HEK293T (cell line): ENCODE measurements at regions not wholly inside any gene's neighbourhood (a gene's known extent, or its start where the extent isn't known, plus 50 kb on each side); places are given as distances from the start of the nearest gene placed in this dataset.

ENCODE experiments used
- CTCF ChIA-PET: fragments of 350-600 bp; formaldehyde crosslinking; extraction: SDS; loops from one replicate; lab custom pipeline; 2021; ENCODE audit warnings: antibody characterized with exemption, inconsistent platforms; lab: Yijun Ruan, JAX
- POLR2A ChIA-PET: fragments of 350-600 bp; formaldehyde crosslinking; extraction: SDS; loops from one replicate; lab custom pipeline; 2020; ENCODE audit warnings: antibody characterized with exemption, inconsistent platforms; lab: Yijun Ruan, JAX
- DNase-seq: peaks from one replicate; pipeline ENCODE4 v3.0.0; 2012; ENCODE audit warnings: mixed read lengths; ENCODE audit errors: extremely low spot score
- ARNT ChIP-seq: fragments of 450-650 bp; IDR thresholded peaks from 2 replicates; pipeline ENCODE4 v1.6.1; 2017; ENCODE audit warnings: mild to moderate bottlenecking
- BHLHE40 ChIP-seq: fragments of 450-650 bp; IDR thresholded peaks from 2 replicates; pipeline ENCODE4 v1.6.1; 2016; ENCODE audit warnings: mild to moderate bottlenecking, moderate library complexity, borderline replicate concordance
- CTBP1 ChIP-seq: fragments of 450-650 bp; IDR thresholded peaks from 2 replicates; pipeline ENCODE4 v1.6.1; 2016; ENCODE audit warnings: borderline replicate concordance
- ELF4 ChIP-seq: fragments of 450-650 bp; IDR thresholded peaks from 2 replicates; pipeline ENCODE4 v1.6.1; 2017; ENCODE audit warnings: antibody characterized with exemption
- FOXA1 ChIP-seq: fragments of 450-650 bp; IDR thresholded peaks from 2 replicates; pipeline ENCODE4 v1.6.1; 2016; ENCODE audit warnings: mild to moderate bottlenecking
- FOXK2 ChIP-seq: fragments of 450-650 bp; IDR thresholded peaks from 2 replicates; pipeline ENCODE4 v1.6.1; 2016; ENCODE audit warnings: mild to moderate bottlenecking
- FOXM1 ChIP-seq: fragments of 450-650 bp; IDR thresholded peaks from 2 replicates; pipeline ENCODE4 v1.6.1; 2017; ENCODE audit warnings: mild to moderate bottlenecking, borderline replicate concordance
- HDGF ChIP-seq: fragments of 450-650 bp; IDR thresholded peaks from 2 replicates; pipeline ENCODE4 v1.6.1; 2017; ENCODE audit warnings: antibody characterized with exemption, borderline replicate concordance
- L3MBTL2 ChIP-seq: fragments of 450-650 bp; conservative IDR thresholded peaks from 2 replicates; pipeline ENCODE4 v1.6.1; 2016; ENCODE audit warnings: mild to moderate bottlenecking
- LEF1 ChIP-seq: fragments of 450-650 bp; IDR thresholded peaks from 2 replicates; pipeline ENCODE4 v1.6.1; 2017; ENCODE audit warnings: mild to moderate bottlenecking, borderline replicate concordance
- NFRKB ChIP-seq: fragments of 450-650 bp; IDR thresholded peaks from 2 replicates; pipeline ENCODE4 v1.6.1; 2016; ENCODE audit warnings: mild to moderate bottlenecking, moderate library complexity
- PKNOX1 ChIP-seq: fragments of 450-650 bp; IDR thresholded peaks from 2 replicates; pipeline ENCODE4 v1.6.1; 2016
- SP1 ChIP-seq: fragments of 450-650 bp; IDR thresholded peaks from 2 replicates; pipeline ENCODE4 v1.6.1; 2017
- SUZ12 ChIP-seq: fragments of 450-650 bp; IDR thresholded peaks from 2 replicates; pipeline ENCODE4 v1.6.1; 2016; ENCODE audit warnings: mild to moderate bottlenecking
- TARDBP ChIP-seq: fragments of 450-650 bp; IDR thresholded peaks from 2 replicates; pipeline ENCODE4 v1.6.1; 2016
- ZNF384 ChIP-seq: fragments of 450-650 bp; IDR thresholded peaks from 2 replicates; pipeline ENCODE4 v1.6.1; 2016

GRCh38 chr15:26095710-26096330 is 232.7 kb upstream of the ATP10A start:
- DNase-seq, result peak; percentile 12
- POLR2A ChIA-PET, result interaction anchor here (0.5 to 0.8 kb wide), 2 partner anchors 14 to 402 kb away, joined by 4 read pairs; no protein-coding TSS in a partner anchor
- TF ChIP-seq FOXK2 (no peak), FOXA1 (no peak), NFRKB (no peak), SUZ12 (no peak), PKNOX1 (peak; percentile 17; the same call in 1 of the 2 replicates), BHLHE40 (no peak)
- CTCF ChIA-PET, result interaction anchor here (0.6 to 1.3 kb wide), 5 partner anchors 8 to 404 kb away, joined by 3 to 9 read pairs (median 4); no protein-coding TSS in a partner anchor

GRCh38 chr15:26091184-26091583 is 228.1 kb upstream of the ATP10A start:
- ChIA-PET POLR2A (interaction anchor here (0.8 kb wide), 1 partner anchor 8 kb away, joined by 3 read pairs; no protein-coding TSS in a partner anchor), CTCF (no interaction called here)
- no peak for DNase-seq
- TF ChIP-seq ZNF384 (no peak), HDGF (no peak), FOXK2 (no peak), ELF4 (no peak), FOXA1 (no peak), ARNT (no peak), PKNOX1 (no peak), L3MBTL2 (no peak), SP1 (no peak), BHLHE40 (no peak), CTBP1 (no peak), NFRKB (no peak), TARDBP (no peak)

GRCh38 chr15:26087881-26088280 is 224.8 kb upstream of the ATP10A start:
- ChIA-PET POLR2A (no interaction called here), CTCF (no interaction called here)
- DNase-seq, result no peak
- TF ChIP-seq FOXM1, result no peak

- DNase-seq, result no peak
- ChIA-PET POLR2A (no interaction called here), CTCF (interaction anchor here (1.8 kb wide), 1 partner anchor 8 kb away, joined by 9 read pairs; no protein-coding TSS in a partner anchor)
- TF ChIP-seq NFRKB, result no peak
- no peak for TF ChIP-seq ZNF384
Observed at GRCh38 chr15:26087395-26087794, 224.3 kb upstream of the ATP10A start.

- CTCF ChIA-PET, result no interaction called here
- DNase-seq, result no peak
- TF ChIP-seq CTBP1 (no peak), ARNT (no peak), SUZ12 (no peak), ZNF384 (no peak), FOXM1 (no peak), BHLHE40 (no peak), FOXK2 (no peak), TARDBP (no peak)
- POLR2A ChIA-PET, result no interaction called here
Observed at GRCh38 chr15:26084771-26085170, 221.6 kb upstream of the ATP10A start.

GRCh38 chr15:26083896-26084295 is 220.8 kb upstream of the ATP10A start:
- POLR2A ChIA-PET, result interaction anchor here (0.7 kb wide), 1 partner anchor 63 kb away, joined by 4 read pairs; no protein-coding TSS in a partner anchor
- no peak for DNase-seq
- TF ChIP-seq L3MBTL2, result no peak
- TF ChIP-seq ZNF384, result no peak
- TF ChIP-seq ARNT, result no peak
- TF ChIP-seq LEF1, result no peak
- no peak for TF ChIP-seq TARDBP
- no peak for TF ChIP-seq FOXM1
- CTCF ChIA-PET, result no interaction called here

- TF ChIP-seq PKNOX1, result 0 out of 2 replicates have a peak, but pooled peaks have one; percentile 24
- no peak for TF ChIP-seq FOXM1
- no peak for DNase-seq
- ChIA-PET POLR2A (interaction anchor here (0.7 to 0.8 kb wide), 2 partner anchors 12 to 63 kb away, joined by 4 to 5 read pairs; no protein-coding TSS in a partner anchor), CTCF (no interaction called here)
Observed at GRCh38 chr15:26083457-26083856, 220.3 kb upstream of the ATP10A start.
